BLaER1 treated with 17β-estradiol and CSF1 and Interleukin-3, amounts not matched to agents 10 nM and 100 nM (cell line): ENCODE measurements at regions not wholly inside any gene's neighbourhood (a gene's known extent, or its start where the extent isn't known, plus 50 kb on each side); places are given as distances from the start of the nearest gene placed in this dataset.

Experiments used
- H3K27ac ChIP-seq, 11 experiments: shearing (Covaris generic); formaldehyde crosslinking; 2 replicates each; pipeline ENCODE4 v1.8.1; 2022
- H3K27me3 ChIP-seq, 11 experiments: shearing (Covaris generic); formaldehyde crosslinking; 2 replicates each; pipeline ENCODE4 v1.8.1; 2022
- H3K36me3 ChIP-seq, 11 experiments: shearing (Covaris generic); formaldehyde crosslinking; 2 replicates each; pipeline ENCODE4 v1.8.1; 2022
- H3K4me1 ChIP-seq, 10 experiments: shearing (Covaris generic); formaldehyde crosslinking; 2 replicates each; pipeline ENCODE4 v1.8.1; 2022
- H3K4me2 ChIP-seq, 11 experiments: shearing (Covaris generic); formaldehyde crosslinking; 2 replicates each; pipeline ENCODE4 v1.8.1; 2022
- H3K4me3 ChIP-seq, 10 experiments: shearing (Covaris generic); formaldehyde crosslinking; 2 replicates each; pipeline ENCODE4 v1.8.1; 2022
- H3K9ac ChIP-seq, 11 experiments: shearing (Covaris generic); formaldehyde crosslinking; 2 replicates each; pipeline ENCODE4 v1.8.1; 2022
- H3K9me3 ChIP-seq, 11 experiments: shearing (Covaris generic); formaldehyde crosslinking; replicated peaks in 1 of 11; 2 replicates each; pipeline ENCODE4 v1.8.1; 2022
- H4K20me1 ChIP-seq, 11 experiments: shearing (Covaris generic); formaldehyde crosslinking; 2 replicates each; pipeline ENCODE4 v1.8.1; 2022
- Cebpa-rat ChIP-seq, 11 experiments: shearing (Covaris generic); IDR thresholded peaks; 2 replicates each; pipeline ENCODE4 v1.8.1; 2022

- no peaks in the 10 kb centered on the region for H3K36me3 ChIP-seq
Observed at GRCh38 chr16:50482271-50482670, 65.9 kb upstream of the NKD1 start.

GRCh38 chr16:50480206-50480605, 68.0 kb upstream of the NKD1 start:
- Histone ChIP-seq H3K27me3 (no peaks in the 10 kb centered on the region), H3K27ac (no peak overlapping the region), H3K4me3 (no peak overlapping the region), H3K9me3 (peaks cover 12 to 33% (median 22%) of the 10 kb centered on the region in 11 experiments), H3K4me2 (no peak overlapping the region), H3K9ac (no peak overlapping the region), H4K20me1 (no peaks in the 10 kb centered on the region), H3K36me3 (no peaks in the 10 kb centered on the region), H3K4me1 (peaks cover 0 to 17% (median 11%) of the 10 kb centered on the region in 10 experiments; a peak in 16 of 20 replicates)
- no peak for TF ChIP-seq Cebpa-rat (IDR thresholded peaks at IDR 0.05)

More at GRCh38 chr16:50482271-50482670, 65.9 kb upstream of the NKD1 start:
- Histone ChIP-seq H3K4me1 (peaks cover 0 to 17% (median 11%) of the 10 kb centered on the region in 10 experiments; a peak in 16 of 20 replicates), H3K27ac (no peak overlapping the region), H3K27me3 (no peaks in the 10 kb centered on the region), H4K20me1 (no peaks in the 10 kb centered on the region), H3K4me2 (no peak overlapping the region), H3K9ac (no peak overlapping the region), H3K4me3 (no peak overlapping the region), H3K9me3 (peaks cover 17 to 42% (median 30%) of the 10 kb centered on the region in 11 experiments)
- no peak for TF ChIP-seq Cebpa-rat (IDR thresholded peaks at IDR 0.05)

- Histone ChIP-seq H3K27me3 (no peaks in the 10 kb centered on the region), H3K4me1 (peaks cover 0 to 17% (median 11%) of the 10 kb centered on the region in 10 experiments; a peak in 16 of 20 replicates), H3K27ac (no peak overlapping the region), H3K4me2 (no peak overlapping the region), H3K9me3 (peaks cover 8 to 28% (median 18%) of the 10 kb centered on the region in 11 experiments), H3K4me3 (no peak overlapping the region), H4K20me1 (no peaks in the 10 kb centered on the region), H3K9ac (no peak overlapping the region), H3K36me3 (no peaks in the 10 kb centered on the region)
- no peak for TF ChIP-seq Cebpa-rat (IDR thresholded peaks at IDR 0.05)
Observed at GRCh38 chr16:50479771-50480170, 68.4 kb upstream of the NKD1 start.

DNA sequence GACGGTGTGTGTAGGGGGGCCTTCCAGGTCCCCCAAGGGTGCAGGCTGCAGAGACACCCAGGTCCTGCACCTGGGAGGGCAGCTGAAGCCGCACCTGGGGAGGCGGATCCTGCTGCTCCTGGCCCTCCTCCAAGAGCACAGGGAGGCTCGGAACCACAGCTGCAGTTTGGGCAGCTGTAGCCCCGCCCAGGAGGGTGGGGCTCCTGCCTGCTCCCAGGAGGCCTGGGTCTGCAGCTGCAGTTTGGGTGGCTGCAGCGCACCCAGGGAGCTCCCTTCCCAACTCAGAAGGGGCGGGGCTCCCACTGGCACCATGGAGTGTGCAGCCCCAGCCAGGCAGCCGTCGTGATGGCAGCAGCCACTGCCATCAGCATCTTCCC, 69.4 kb upstream of the NKD1 start:
- Histone ChIP-seq H4K20me1 (no peaks in the 10 kb centered on the region), H3K27me3 (no peaks in the 10 kb centered on the region), H3K4me3 (no peak overlapping the region), H3K9me3 (peaks cover 0 to 18% (median 8%) of the 10 kb centered on the region in 11 experiments; a peak in 17 of 22 replicates), H3K27ac (no peak overlapping the region), H3K4me1 (peaks cover 0 to 22% (median 11%) of the 10 kb centered on the region in 10 experiments; a peak in 16 of 20 replicates), H3K36me3 (no peaks in the 10 kb centered on the region), H3K4me2 (peak overlapping the region in 10 of 11 experiments; percentile 31 to 66 (median 56); a peak in 20 of 22 replicates), H3K9ac (no peak overlapping the region)
- no peak for TF ChIP-seq Cebpa-rat (IDR thresholded peaks at IDR 0.05)

GRCh38 chr16:50478075-50478772, 70.0 kb upstream of the NKD1 start:
- Histone ChIP-seq H3K9me3 (peaks cover 0 to 15% (median 4%) of the 10 kb centered on the region in 11 experiments; a peak in 9 of 22 replicates), H3K4me3 (no peak overlapping the region)

DNA sequence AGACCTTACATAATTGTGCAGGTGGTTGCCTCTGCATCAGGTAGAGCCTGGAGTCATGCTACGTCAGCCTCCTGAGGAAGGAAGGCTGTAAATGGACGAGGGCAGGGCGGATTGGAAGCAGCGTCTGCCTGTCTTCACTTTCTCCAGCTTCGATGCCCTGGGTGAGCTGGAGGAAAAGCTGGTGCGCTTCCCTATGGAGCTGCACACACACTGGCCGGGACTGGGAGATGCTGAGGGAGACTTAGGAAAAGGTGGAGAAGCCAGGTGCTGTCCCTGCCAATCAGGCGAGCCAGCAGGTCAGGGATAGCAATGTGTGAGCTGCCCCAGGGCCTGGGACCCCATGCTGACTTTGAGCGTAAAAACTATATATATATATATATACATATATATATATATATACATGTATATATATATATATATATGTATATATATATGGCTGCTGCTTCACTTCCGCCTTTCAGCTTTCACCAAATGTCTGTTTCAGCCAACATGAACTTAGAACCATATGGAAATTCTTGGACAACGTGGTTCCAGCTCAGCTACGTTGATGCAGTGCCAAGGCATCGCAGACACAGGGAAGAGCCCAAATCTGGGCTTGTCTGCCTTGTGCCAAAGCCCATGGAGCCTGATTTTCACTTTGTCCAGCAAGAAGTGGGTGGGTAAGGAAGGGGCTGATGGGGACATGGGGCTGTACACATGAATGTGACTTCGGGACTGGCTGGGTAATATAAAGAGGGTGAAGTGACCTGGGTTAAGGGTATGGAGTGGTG, 71.5 kb upstream of the NKD1 start:
- Histone ChIP-seq H3K9me3 (peaks cover 0 to 9% (median 0%) of the 10 kb centered on the region in 11 experiments; a peak in 2 of 22 replicates), H3K36me3 (no peaks in the 10 kb centered on the region), H4K20me1 (no peaks in the 10 kb centered on the region), H3K27ac (no peak overlapping the region), H3K4me2 (no peak overlapping the region), H3K9ac (no peak overlapping the region), H3K27me3 (no peaks in the 10 kb centered on the region), H3K4me3 (no peak overlapping the region), H3K4me1 (peaks cover 0 to 28% (median 17%) of the 10 kb centered on the region in 10 experiments; a peak in 18 of 20 replicates)
- TF ChIP-seq Cebpa-rat (IDR thresholded peaks at IDR 0.05), result no peak

More at GRCh38 chr16:50478075-50478772, 70.0 kb upstream of the NKD1 start:
- TF ChIP-seq Cebpa-rat (IDR thresholded peaks at IDR 0.05), result no peak
- no peak overlapping the region for H3K9ac ChIP-seq
- peak overlapping the region in 10 of 11 experiments; percentile 31 to 66 (median 56); a peak in 20 of 22 replicates for H3K4me2 ChIP-seq
- H3K27ac ChIP-seq, result no peak overlapping the region
- no peaks in the 10 kb centered on the region for H4K20me1 ChIP-seq
- H3K27me3 ChIP-seq, result no peaks in the 10 kb centered on the region
- peaks cover 0 to 27% (median 15%) of the 10 kb centered on the region in 10 experiments; a peak in 18 of 20 replicates for H3K4me1 ChIP-seq
- no peaks in the 10 kb centered on the region for H3K36me3 ChIP-seq

GRCh38 chr16:50475170-50475569, 73.0 kb upstream of the NKD1 start:
- no peak overlapping the region for H3K4me3 ChIP-seq
- H3K4me1 ChIP-seq, result peaks cover 0 to 29% (median 17%) of the 10 kb centered on the region in 10 experiments; a peak in 18 of 20 replicates
- no peaks in the 10 kb centered on the region for H4K20me1 ChIP-seq
- no peak overlapping the region for H3K27ac ChIP-seq
- H3K9me3 ChIP-seq, result peaks cover 0 to 9% (median 0%) of the 10 kb centered on the region in 11 experiments; a peak in 2 of 22 replicates
- no peak overlapping the region for H3K4me2 ChIP-seq
- no peaks in the 10 kb centered on the region for H3K36me3 ChIP-seq
- TF ChIP-seq Cebpa-rat (IDR thresholded peaks at IDR 0.05), result no peak
- no peaks in the 10 kb centered on the region for H3K27me3 ChIP-seq
- H3K9ac ChIP-seq, result no peak overlapping the region

DNA sequence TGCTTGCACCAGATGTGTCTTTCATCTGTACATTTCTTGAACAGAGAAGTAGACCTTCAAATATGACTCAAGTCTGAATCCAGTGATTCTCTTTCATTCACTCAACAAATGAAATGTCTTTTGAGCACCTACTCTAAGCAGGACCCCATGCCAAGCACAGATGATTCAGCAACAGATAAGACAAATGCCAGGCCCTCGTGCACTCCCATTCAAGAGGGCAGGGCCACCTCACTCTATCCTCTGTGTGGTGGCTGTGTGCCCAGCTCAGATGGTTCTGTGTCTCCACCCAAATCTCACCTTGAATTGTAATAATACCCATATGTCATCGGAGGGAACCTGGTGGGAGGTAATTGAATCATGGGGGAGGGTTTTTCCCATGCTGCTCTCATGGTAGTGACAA, 74.1 kb upstream of the NKD1 start:
- Histone ChIP-seq H3K9ac (no peak overlapping the region), H3K4me1 (peaks cover 0 to 33% (median 20%) of the 10 kb centered on the region in 10 experiments; a peak in 18 of 20 replicates), H4K20me1 (0 out of 22 replicates have a peak, but pooled peaks cover 0 to 3% (median 0%) of the 10 kb centered on the region in 11 experiments), H3K27ac (no peak overlapping the region), H3K4me3 (no peak overlapping the region), H3K9me3 (peaks cover 0 to 6% (median 0%) of the 10 kb centered on the region in 11 experiments; a peak in 2 of 22 replicates), H3K27me3 (peaks cover 0 to 4% (median 0%) of the 10 kb centered on the region in 11 experiments; a peak in 4 of 22 replicates), H3K4me2 (0 out of 22 replicates have a peak overlapping the region, but pooled peaks of 1 of the 11 experiments have one; percentile 37), H3K36me3 (no peaks in the 10 kb centered on the region)
- TF ChIP-seq Cebpa-rat (IDR thresholded peaks at IDR 0.05), result no peak
